ENCODE measurements at regions not wholly inside any gene's neighbourhood (a gene's known extent, or its start where the extent isn't known, plus 50 kb on each side); places are given as distances from the start of the nearest gene placed in this dataset.

DNA sequence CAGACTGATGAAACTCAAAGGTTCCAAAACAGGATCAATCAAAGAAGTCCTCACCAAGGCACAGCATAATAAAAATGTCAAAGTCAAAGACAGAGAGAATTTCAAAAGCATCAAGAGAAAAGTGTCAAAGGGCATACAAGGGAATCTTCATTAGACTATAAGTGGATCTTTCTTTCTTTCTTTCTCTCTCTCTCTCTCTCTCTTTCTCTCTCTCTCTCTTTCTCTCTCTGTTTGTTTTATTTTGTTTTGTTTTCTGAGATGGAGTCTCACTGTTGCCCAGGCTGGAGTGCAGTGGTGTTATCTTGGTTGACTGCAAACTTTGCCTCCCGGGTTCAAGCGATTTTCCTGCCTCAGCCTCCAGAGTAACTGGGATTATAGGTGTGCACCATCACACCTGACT is 148.3 kb upstream of the CD180 start:
- peaks cover 3% of the 10 kb centered on the region for H3K4me1 ChIP-seq (ENCODE audit: insufficient read depth, low read length)
- intact Hi-C loops (cut with DNase I, micrococcal nuclease), result no loop called here
- Mint-ChIP-seq H3K36me3 (ENCODE audit: low read depth) (no peaks in the 10 kb centered on the region), H3K27ac (no peak overlapping the region), H3K9me3 (peaks cover 16% of the 10 kb centered on the region), H3K4me3 (no peak overlapping the region), H3K27me3 (peaks cover 10% of the 10 kb centered on the region), H3K4me1 (ENCODE audit: low read depth) (peaks cover 4% of the 10 kb centered on the region)
- H3K36me3 ChIP-seq (ENCODE audit: insufficient read depth, low read length), result no peaks in the 10 kb centered on the region
- ChIA-PET CTCF (no interaction called here), POLR2A (no interaction called here)
- H3K4me3 ChIP-seq (ENCODE audit: low read length), result no peak overlapping the region
- H3K9me3 ChIP-seq (ENCODE audit: control insufficient read depth in 1 of 2, insufficient read depth in 1 of 2, low read length in 2 of 2), result peaks cover 0 to 14% of the 10 kb centered on the region in 2 experiments
- no peak overlapping the region for H3K27ac ChIP-seq (ENCODE audit: low read depth in 1 of 2, low read length in 2 of 2)
- ATAC-seq (ENCODE audit: poor library complexity) (no peak), DNase-seq (no peak)
- H3K27me3 ChIP-seq (ENCODE audit: control insufficient read depth in 1 of 2, insufficient read depth in 2 of 2, low read length in 2 of 2), result peaks cover 0 to 4% of the 10 kb centered on the region in 2 experiments
- TF ChIP-seq, protein P1, sequence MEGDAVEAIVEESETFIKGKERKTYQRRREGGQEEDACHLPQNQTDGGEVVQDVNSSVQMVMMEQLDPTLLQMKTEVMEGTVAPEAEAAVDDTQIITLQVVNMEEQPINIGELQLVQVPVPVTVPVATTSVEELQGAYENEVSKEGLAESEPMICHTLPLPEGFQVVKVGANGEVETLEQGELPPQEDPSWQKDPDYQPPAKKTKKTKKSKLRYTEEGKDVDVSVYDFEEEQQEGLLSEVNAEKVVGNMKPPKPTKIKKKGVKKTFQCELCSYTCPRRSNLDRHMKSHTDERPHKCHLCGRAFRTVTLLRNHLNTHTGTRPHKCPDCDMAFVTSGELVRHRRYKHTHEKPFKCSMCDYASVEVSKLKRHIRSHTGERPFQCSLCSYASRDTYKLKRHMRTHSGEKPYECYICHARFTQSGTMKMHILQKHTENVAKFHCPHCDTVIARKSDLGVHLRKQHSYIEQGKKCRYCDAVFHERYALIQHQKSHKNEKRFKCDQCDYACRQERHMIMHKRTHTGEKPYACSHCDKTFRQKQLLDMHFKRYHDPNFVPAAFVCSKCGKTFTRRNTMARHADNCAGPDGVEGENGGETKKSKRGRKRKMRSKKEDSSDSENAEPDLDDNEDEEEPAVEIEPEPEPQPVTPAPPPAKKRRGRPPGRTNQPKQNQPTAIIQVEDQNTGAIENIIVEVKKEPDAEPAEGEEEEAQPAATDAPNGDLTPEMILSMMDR (IDR thresholded peaks at IDR 0.05), result no peak

DNA sequence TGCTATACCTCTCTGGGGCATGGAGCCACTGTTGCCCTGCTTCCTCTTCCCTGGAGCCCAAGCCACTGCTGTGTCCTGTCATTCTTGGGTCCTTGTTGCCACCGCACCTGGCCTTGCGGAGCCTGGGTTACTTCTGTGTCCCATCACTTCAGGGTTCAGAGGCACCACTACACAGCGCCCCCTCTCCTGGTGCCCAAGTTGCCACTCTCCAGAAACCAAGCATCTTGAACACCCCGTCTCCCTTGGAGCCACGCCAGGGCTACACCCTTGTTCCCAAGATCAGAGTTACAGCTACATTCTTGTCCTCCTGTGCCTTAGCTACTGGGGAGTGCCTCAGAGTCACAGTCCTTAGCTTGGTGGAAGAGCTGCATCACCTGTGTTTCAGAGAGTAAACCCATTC is 147.2 kb upstream of the CD180 start:
- no peaks in the 10 kb centered on the region for H3K4me1 Mint-ChIP-seq (ENCODE audit: low read depth)
- no peaks in the 10 kb centered on the region for H3K36me3 Mint-ChIP-seq (ENCODE audit: low read depth)
- TF ChIP-seq, protein P1 (IDR thresholded peaks at IDR 0.05), result no peak
- no peak overlapping the region for H3K4me3 ChIP-seq (ENCODE audit: low read length)
- H3K36me3 ChIP-seq (ENCODE audit: insufficient read depth, low read length), result no peaks in the 10 kb centered on the region
- POLR2A ChIA-PET, result no interaction called here
- CTCF ChIA-PET, result no interaction called here
- no peak for ATAC-seq (ENCODE audit: poor library complexity)
- H3K27me3 Mint-ChIP-seq, result peaks cover 13% of the 10 kb centered on the region
- H3K27ac ChIP-seq (ENCODE audit: low read depth in 1 of 2, low read length in 2 of 2), result no peak overlapping the region
- intact Hi-C loops (cut with DNase I, micrococcal nuclease), result no loop called here
- DNase-seq, result no peak
- H3K9me3 ChIP-seq (ENCODE audit: control insufficient read depth in 1 of 2, insufficient read depth in 1 of 2, low read length in 2 of 2), result peaks cover 0 to 14% of the 10 kb centered on the region in 2 experiments
- no peak overlapping the region for H3K27ac Mint-ChIP-seq
- H3K9me3 Mint-ChIP-seq, result peaks cover 16% of the 10 kb centered on the region
- no peak overlapping the region for H3K4me3 Mint-ChIP-seq
- no peaks in the 10 kb centered on the region for H3K4me1 ChIP-seq (ENCODE audit: insufficient read depth, low read length)
- peaks cover 0 to 4% of the 10 kb centered on the region in 2 experiments for H3K27me3 ChIP-seq (ENCODE audit: control insufficient read depth in 1 of 2, insufficient read depth in 2 of 2, low read length in 2 of 2)

DNA sequence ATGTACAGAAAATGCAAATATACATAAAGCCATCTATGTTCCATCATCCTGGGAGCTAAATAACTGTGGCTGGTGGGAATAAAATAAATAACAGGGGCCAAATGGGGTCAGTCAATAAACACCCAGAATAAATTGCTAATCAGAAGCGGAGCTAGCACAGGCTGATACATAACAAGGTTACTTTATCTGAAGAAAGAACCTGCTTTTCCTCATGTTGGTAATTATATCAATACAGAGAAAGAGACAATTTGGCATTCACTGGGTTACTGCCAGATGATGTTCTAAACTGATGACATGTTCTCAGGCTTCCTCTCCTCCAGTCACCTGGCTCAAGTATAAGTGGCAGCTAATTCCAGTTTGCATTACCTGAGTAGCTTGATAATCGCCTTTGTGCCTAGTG is 144.9 kb upstream of the CD180 start:
- Histone ChIP-seq H3K4me1 (ENCODE audit: insufficient read depth, low read length) (no peaks in the 10 kb centered on the region), H3K9me3 (ENCODE audit: control insufficient read depth in 1 of 2, insufficient read depth in 1 of 2, low read length in 2 of 2) (peaks cover 0 to 14% of the 10 kb centered on the region in 2 experiments), H3K27me3 (ENCODE audit: control insufficient read depth in 1 of 2, insufficient read depth in 2 of 2, low read length in 2 of 2) (peaks cover 0 to 4% of the 10 kb centered on the region in 2 experiments), H3K36me3 (ENCODE audit: insufficient read depth, low read length) (no peaks in the 10 kb centered on the region), H3K27ac (ENCODE audit: low read depth in 1 of 2, low read length in 2 of 2) (no peak overlapping the region), H3K4me3 (ENCODE audit: low read length) (no peak overlapping the region)
- CTCF ChIA-PET, result no interaction called here
- Mint-ChIP-seq H3K4me3 (no peak overlapping the region), H3K27me3 (peaks cover 13% of the 10 kb centered on the region), H3K9me3 (peaks cover 16% of the 10 kb centered on the region), H3K27ac (no peak overlapping the region), H3K36me3 (ENCODE audit: low read depth) (no peaks in the 10 kb centered on the region), H3K4me1 (ENCODE audit: low read depth) (no peaks in the 10 kb centered on the region)
- intact Hi-C loops (cut with DNase I, micrococcal nuclease), result no loop called here
- POLR2A ChIA-PET, result interaction anchor here (0.7 kb wide), 1 partner anchor 13 kb away, joined by 4 read pairs; no protein-coding TSS in a partner anchor
- DNase-seq (no peak), ATAC-seq (ENCODE audit: poor library complexity) (no peak)
- TF ChIP-seq, protein P1 (IDR thresholded peaks at IDR 0.05), result no peak

Measured in CD4-positive, alpha-beta T cell (primary cell).